HepG2 (cell line): ENCODE measurements at regions not wholly inside any gene's neighbourhood (a gene's known extent, or its start where the extent isn't known, plus 50 kb on each side); places are given as distances from the start of the nearest gene placed in this dataset.
A peak's percentile ranks its signal among the peaks of the same experiment; 100 is the strongest.

ENCODE experiments used
- DNMT1 ChIP-seq: sonication (generic); formaldehyde crosslinking; IDR thresholded peaks from 2 replicates; pipeline ENCODE4 v1.5.1; 2020; ENCODE audit warnings: mild to moderate bottlenecking, missing genetic modification reagents
- ELF1 ChIP-seq: sonication (generic); formaldehyde crosslinking; IDR thresholded peaks from 2 replicates; pipeline ENCODE4 v1.4.0; 2020; ENCODE audit warnings: missing genetic modification reagents
- KLF6 ChIP-seq: IDR thresholded peaks from 2 replicates; pipeline ENCODE4 v1.8.0; 2016; ENCODE audit warnings: missing biosample characterization, missing genetic modification reagents
- NFRKB ChIP-seq: fragments of 450-650 bp; IDR thresholded peaks from 2 replicates; pipeline ENCODE4 v1.6.1; 2017
- PTBP1 ChIP-seq: fragments of 200-400 bp; formaldehyde crosslinking; IDR thresholded peaks from 2 replicates; pipeline ENCODE4 v1.6.1; 2018; ENCODE audit warnings: low read length, low read depth; ENCODE audit not compliant: poor library complexity, severe bottlenecking
- ZBTB8A ChIP-seq: sonication (generic); formaldehyde crosslinking; IDR thresholded peaks from 2 replicates; pipeline ENCODE4 v1.4.0; 2020; ENCODE audit warnings: mild to moderate bottlenecking, low read depth, missing genetic modification reagents, borderline replicate concordance
- ZFX ChIP-seq: sonication (generic); formaldehyde crosslinking; IDR thresholded peaks from 2 replicates; pipeline ENCODE4 v1.4.0; 2020; ENCODE audit warnings: mild to moderate bottlenecking, low read depth, missing genetic modification reagents, moderate library complexity
- ZNF251 ChIP-seq: sonication (generic); formaldehyde crosslinking; IDR thresholded peaks from 2 replicates; pipeline ENCODE4 v1.9.0; 2021; ENCODE audit warnings: mild to moderate bottlenecking, missing genetic modification reagents
- ZNF879 ChIP-seq: sonication (generic); formaldehyde crosslinking; IDR thresholded peaks from 2 replicates; pipeline ENCODE4 v1.8.1; 2023; ENCODE audit warnings: missing genetic modification reagents
- ZSCAN22 ChIP-seq: sonication (generic); formaldehyde crosslinking; IDR thresholded peaks from 2 replicates; pipeline ENCODE4 v1.4.0; 2020; ENCODE audit warnings: mild to moderate bottlenecking, missing genetic modification reagents
- TF ChIP-seq, protein P1 (sequence below): sonication (generic); formaldehyde crosslinking; IDR thresholded peaks from 2 replicates; pipeline ENCODE4 v1.4.0; 2020; ENCODE audit warnings: low read depth, missing genetic modification reagents
- TF ChIP-seq, protein P2 (sequence below): sonication (generic); formaldehyde crosslinking; IDR thresholded peaks from 2 replicates; pipeline ENCODE4 v1.4.0; 2020; ENCODE audit warnings: missing genetic modification reagents
- TF ChIP-seq, protein P3 (sequence below): sonication (generic); formaldehyde crosslinking; IDR thresholded peaks from 2 replicates; pipeline ENCODE4 v1.4.0; 2020; ENCODE audit warnings: mild to moderate bottlenecking, missing genetic modification reagents
- TF ChIP-seq, protein P4 (sequence below): IDR thresholded peaks from 2 replicates; pipeline ENCODE4 v1.6.1; 2018; ENCODE audit warnings: missing genetic modification reagents, mild to moderate bottlenecking, missing compliant biosample characterization
- TF ChIP-seq, protein P5 (sequence below): sonication (generic); formaldehyde crosslinking; IDR thresholded peaks from 2 replicates; pipeline ENCODE4 v1.5.1; 2020; ENCODE audit warnings: missing genetic modification reagents, mild to moderate bottlenecking, borderline replicate concordance
- TF ChIP-seq, protein P6 (sequence below): IDR thresholded peaks from 2 replicates; pipeline ENCODE4 v1.6.1; 2016; ENCODE audit warnings: missing genetic modification reagents, missing compliant biosample characterization

DNA sequence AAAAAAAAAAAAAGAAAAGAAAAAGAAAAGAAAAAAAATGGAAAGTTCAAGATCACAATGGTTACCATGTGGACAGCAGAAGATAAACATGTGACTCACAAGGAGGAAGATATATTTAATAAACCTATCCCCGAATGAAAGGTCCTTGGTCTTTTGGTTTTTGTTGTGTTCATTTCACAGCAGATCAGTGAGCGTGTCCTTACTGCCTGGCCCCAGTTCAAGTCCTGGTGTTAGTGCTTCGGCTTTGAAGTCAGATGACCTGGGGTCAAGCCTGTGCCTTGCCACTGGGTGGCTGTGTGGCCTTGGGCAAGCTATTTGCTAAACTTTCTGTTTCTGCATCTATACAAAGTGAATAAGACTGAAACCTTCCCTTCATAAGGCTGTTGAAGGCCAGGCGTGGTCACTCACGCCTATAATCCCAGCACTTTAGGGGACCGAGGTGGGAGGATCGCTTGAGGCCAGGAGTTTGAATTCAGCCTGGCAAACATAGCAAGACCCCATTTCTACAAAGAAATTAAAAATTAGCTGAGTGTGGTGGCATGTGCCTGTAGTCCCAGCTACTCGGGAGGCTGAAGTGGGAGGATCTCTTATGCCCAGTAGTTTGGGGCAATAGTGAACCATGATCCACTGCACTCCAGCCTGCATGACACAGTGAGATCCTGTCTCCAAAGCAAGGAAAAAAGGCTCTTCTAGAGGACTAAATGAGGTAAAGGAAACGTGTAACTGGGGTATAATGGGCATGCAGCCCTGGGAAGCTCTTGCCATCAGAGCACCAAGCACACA, 94.5 kb upstream of the SPATA31D4 start (continued):
- TF ChIP-seq, protein P1, sequence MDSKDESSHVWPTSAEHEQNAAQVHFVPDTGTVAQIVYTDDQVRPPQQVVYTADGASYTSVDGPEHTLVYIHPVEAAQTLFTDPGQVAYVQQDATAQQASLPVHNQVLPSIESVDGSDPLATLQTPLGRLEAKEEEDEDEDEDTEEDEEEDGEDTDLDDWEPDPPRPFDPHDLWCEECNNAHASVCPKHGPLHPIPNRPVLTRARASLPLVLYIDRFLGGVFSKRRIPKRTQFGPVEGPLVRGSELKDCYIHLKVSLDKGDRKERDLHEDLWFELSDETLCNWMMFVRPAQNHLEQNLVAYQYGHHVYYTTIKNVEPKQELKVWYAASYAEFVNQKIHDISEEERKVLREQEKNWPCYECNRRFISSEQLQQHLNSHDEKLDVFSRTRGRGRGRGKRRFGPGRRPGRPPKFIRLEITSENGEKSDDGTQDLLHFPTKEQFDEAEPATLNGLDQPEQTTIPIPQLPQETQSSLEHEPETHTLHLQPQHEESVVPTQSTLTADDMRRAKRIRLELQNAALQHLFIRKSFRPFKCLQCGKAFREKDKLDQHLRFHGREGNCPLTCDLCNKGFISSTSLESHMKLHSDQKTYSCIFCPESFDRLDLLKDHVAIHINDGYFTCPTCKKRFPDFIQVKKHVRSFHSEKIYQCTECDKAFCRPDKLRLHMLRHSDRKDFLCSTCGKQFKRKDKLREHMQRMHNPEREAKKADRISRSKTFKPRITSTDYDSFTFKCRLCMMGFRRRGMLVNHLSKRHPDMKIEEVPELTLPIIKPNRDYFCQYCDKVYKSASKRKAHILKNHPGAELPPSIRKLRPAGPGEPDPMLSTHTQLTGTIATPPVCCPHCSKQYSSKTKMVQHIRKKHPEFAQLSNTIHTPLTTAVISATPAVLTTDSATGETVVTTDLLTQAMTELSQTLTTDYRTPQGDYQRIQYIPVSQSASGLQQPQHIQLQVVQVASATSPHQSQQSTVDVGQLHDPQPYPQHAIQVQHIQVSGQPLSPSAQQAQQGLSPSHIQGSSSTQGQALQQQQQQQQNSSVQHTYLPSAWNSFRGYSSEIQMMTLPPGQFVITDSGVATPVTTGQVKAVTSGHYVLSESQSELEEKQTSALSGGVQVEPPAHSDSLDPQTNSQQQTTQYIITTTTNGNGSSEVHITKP (CRISPR knock-in tag), result no peak
- TF ChIP-seq ZBTB8A (CRISPR knock-in tag) (no peak), ZNF251 (CRISPR knock-in tag) (no peak), DNMT1 (CRISPR knock-in tag) (no peak), ZFX (no peak), KLF6 (CRISPR knock-in tag) (no peak), PTBP1 (no peak), ZSCAN22 (CRISPR knock-in tag) (no peak), ZNF879 (no peak), ELF1 (CRISPR knock-in tag) (no peak), NFRKB (no peak)
- TF ChIP-seq, protein P2, sequence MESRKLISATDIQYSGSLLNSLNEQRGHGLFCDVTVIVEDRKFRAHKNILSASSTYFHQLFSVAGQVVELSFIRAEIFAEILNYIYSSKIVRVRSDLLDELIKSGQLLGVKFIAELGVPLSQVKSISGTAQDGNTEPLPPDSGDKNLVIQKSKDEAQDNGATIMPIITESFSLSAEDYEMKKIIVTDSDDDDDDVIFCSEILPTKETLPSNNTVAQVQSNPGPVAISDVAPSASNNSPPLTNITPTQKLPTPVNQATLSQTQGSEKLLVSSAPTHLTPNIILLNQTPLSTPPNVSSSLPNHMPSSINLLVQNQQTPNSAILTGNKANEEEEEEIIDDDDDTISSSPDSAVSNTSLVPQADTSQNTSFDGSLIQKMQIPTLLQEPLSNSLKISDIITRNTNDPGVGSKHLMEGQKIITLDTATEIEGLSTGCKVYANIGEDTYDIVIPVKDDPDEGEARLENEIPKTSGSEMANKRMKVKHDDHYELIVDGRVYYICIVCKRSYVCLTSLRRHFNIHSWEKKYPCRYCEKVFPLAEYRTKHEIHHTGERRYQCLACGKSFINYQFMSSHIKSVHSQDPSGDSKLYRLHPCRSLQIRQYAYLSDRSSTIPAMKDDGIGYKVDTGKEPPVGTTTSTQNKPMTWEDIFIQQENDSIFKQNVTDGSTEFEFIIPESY (CRISPR knock-in tag), result no peak
- TF ChIP-seq, protein P3, sequence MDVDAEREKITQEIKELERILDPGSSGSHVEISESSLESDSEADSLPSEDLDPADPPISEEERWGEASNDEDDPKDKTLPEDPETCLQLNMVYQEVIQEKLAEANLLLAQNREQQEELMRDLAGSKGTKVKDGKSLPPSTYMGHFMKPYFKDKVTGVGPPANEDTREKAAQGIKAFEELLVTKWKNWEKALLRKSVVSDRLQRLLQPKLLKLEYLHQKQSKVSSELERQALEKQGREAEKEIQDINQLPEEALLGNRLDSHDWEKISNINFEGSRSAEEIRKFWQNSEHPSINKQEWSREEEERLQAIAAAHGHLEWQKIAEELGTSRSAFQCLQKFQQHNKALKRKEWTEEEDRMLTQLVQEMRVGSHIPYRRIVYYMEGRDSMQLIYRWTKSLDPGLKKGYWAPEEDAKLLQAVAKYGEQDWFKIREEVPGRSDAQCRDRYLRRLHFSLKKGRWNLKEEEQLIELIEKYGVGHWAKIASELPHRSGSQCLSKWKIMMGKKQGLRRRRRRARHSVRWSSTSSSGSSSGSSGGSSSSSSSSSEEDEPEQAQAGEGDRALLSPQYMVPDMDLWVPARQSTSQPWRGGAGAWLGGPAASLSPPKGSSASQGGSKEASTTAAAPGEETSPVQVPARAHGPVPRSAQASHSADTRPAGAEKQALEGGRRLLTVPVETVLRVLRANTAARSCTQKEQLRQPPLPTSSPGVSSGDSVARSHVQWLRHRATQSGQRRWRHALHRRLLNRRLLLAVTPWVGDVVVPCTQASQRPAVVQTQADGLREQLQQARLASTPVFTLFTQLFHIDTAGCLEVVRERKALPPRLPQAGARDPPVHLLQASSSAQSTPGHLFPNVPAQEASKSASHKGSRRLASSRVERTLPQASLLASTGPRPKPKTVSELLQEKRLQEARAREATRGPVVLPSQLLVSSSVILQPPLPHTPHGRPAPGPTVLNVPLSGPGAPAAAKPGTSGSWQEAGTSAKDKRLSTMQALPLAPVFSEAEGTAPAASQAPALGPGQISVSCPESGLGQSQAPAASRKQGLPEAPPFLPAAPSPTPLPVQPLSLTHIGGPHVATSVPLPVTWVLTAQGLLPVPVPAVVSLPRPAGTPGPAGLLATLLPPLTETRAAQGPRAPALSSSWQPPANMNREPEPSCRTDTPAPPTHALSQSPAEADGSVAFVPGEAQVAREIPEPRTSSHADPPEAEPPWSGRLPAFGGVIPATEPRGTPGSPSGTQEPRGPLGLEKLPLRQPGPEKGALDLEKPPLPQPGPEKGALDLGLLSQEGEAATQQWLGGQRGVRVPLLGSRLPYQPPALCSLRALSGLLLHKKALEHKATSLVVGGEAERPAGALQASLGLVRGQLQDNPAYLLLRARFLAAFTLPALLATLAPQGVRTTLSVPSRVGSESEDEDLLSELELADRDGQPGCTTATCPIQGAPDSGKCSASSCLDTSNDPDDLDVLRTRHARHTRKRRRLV (CRISPR knock-in tag), result no peak
- TF ChIP-seq, protein P4, sequence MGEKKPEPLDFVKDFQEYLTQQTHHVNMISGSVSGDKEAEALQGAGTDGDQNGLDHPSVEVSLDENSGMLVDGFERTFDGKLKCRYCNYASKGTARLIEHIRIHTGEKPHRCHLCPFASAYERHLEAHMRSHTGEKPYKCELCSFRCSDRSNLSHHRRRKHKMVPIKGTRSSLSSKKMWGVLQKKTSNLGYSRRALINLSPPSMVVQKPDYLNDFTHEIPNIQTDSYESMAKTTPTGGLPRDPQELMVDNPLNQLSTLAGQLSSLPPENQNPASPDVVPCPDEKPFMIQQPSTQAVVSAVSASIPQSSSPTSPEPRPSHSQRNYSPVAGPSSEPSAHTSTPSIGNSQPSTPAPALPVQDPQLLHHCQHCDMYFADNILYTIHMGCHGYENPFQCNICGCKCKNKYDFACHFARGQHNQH, result peak; percentile 69; the same call in 1 of the 2 replicates
- TF ChIP-seq, protein P5, sequence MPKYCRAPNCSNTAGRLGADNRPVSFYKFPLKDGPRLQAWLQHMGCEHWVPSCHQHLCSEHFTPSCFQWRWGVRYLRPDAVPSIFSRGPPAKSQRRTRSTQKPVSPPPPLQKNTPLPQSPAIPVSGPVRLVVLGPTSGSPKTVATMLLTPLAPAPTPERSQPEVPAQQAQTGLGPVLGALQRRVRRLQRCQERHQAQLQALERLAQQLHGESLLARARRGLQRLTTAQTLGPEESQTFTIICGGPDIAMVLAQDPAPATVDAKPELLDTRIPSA, result no peak
- TF ChIP-seq, protein P6, sequence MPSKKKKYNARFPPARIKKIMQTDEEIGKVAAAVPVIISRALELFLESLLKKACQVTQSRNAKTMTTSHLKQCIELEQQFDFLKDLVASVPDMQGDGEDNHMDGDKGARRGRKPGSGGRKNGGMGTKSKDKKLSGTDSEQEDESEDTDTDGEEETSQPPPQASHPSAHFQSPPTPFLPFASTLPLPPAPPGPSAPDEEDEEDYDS (CRISPR knock-in tag), result no peak
